WTC11 (cell line): ENCODE measurements at regions not wholly inside any gene's neighbourhood (a gene's known extent, or its start where the extent isn't known, plus 50 kb on each side); places are given as distances from the start of the nearest gene placed in this dataset.

Source experiments
- ATAC-seq: fragments of 200-7000 bp; cut with Tn5 transposase; 2 replicates; pipeline ENCODE4 v1.10.0; 2021; ENCODE audit warnings: mild to moderate bottlenecking, moderate library complexity
- CTCF ChIA-PET: fragments of 300-600 bp; sonication (Branson Sonifier 250); formaldehyde crosslinking; loops from one replicate; lab custom pipeline; 2021; ENCODE audit warnings: antibody characterized with exemption; lab: Charles Lee
- POLR2A ChIA-PET: fragments of 350-600 bp; sonication (Branson Sonifier 250); formaldehyde crosslinking; loops from one replicate; lab custom pipeline; 2021; ENCODE audit warnings: antibody characterized with exemption; lab: Charles Lee
- DNase-seq: peaks from one replicate; pipeline ENCODE4 v3.0.0; 2021; ENCODE audit warnings: low spot score
- H3K27ac Mint-ChIP-seq: 2 replicates; pipeline ENCODE4 v1.8.0; 2021; ENCODE audit warnings: mixed read lengths
- H3K27me3 Mint-ChIP-seq: 2 replicates; pipeline ENCODE4 v1.8.0; 2021; ENCODE audit warnings: low read depth, mild to moderate bottlenecking, moderate library complexity, mixed read lengths
- H3K36me3 Mint-ChIP-seq: 2 replicates; pipeline ENCODE4 v1.8.0; 2021; ENCODE audit warnings: mixed read lengths
- H3K4me1 Mint-ChIP-seq: 2 replicates; pipeline ENCODE4 v1.8.0; 2022; ENCODE audit warnings: mixed read lengths
- H3K4me3 Mint-ChIP-seq: 2 replicates; pipeline ENCODE4 v1.8.0; 2021; ENCODE audit warnings: mild to moderate bottlenecking, moderate library complexity, mixed read lengths
- H3K9me3 Mint-ChIP-seq: 2 replicates; pipeline ENCODE4 v1.8.0; 2021; ENCODE audit warnings: mixed read lengths
- CREB1 ChIP-seq: sonication (generic); formaldehyde crosslinking; IDR thresholded peaks from 2 replicates; pipeline ENCODE4 v1.8.0; 2023; ENCODE audit warnings: mild to moderate bottlenecking, missing genetic modification reagents
- ELF4 ChIP-seq: sonication (generic); formaldehyde crosslinking; IDR thresholded peaks from 2 replicates; pipeline ENCODE4 v1.8.1; 2022; ENCODE audit warnings: low read depth, mild to moderate bottlenecking, moderate library complexity, missing genetic modification reagents
- FOXK1 ChIP-seq: sonication (generic); formaldehyde crosslinking; IDR thresholded peaks from 2 replicates; pipeline ENCODE4 v1.8.0; 2022; ENCODE audit warnings: mild to moderate bottlenecking, moderate library complexity, missing genetic modification reagents
- FOXP1 ChIP-seq: sonication (generic); formaldehyde crosslinking; IDR thresholded peaks from 2 replicates; pipeline ENCODE4 v1.8.0; 2022; ENCODE audit warnings: missing genetic modification reagents, mild to moderate bottlenecking, moderate library complexity, borderline replicate concordance
- GRHL2 ChIP-seq: fragments of 250-450 bp; sonication (Bioruptor Pico); IDR thresholded peaks from 2 replicates; pipeline ENCODE4 v1.8.0; 2022; ENCODE audit warnings: mild to moderate bottlenecking, moderate library complexity; ENCODE audit not compliant: insufficient replicate concordance, severe bottlenecking
- HMGA2 ChIP-seq: fragments of 250-450 bp; sonication (Bioruptor Pico); IDR thresholded peaks from 2 replicates; pipeline ENCODE4 v1.4.0; 2021; ENCODE audit warnings: mild to moderate bottlenecking, moderate library complexity
- KAT7 ChIP-seq: sonication (generic); formaldehyde crosslinking; IDR thresholded peaks from 2 replicates; pipeline ENCODE4 v1.8.1; 2023; ENCODE audit warnings: missing genetic modification reagents, mild to moderate bottlenecking, borderline replicate concordance
- MYBL2 ChIP-seq: sonication (generic); formaldehyde crosslinking; IDR thresholded peaks from 2 replicates; pipeline ENCODE4 v1.8.1; 2023; ENCODE audit warnings: mild to moderate bottlenecking, moderate library complexity, missing genetic modification reagents
- NFE2L1 ChIP-seq: sonication (generic); formaldehyde crosslinking; IDR thresholded peaks from 2 replicates; pipeline ENCODE4 v1.8.1; 2023; ENCODE audit warnings: missing genetic modification reagents
- NFYB ChIP-seq: sonication (generic); formaldehyde crosslinking; conservative IDR thresholded peaks from 2 replicates; pipeline ENCODE4 v1.8.0; 2022; ENCODE audit warnings: low read depth, missing genetic modification reagents
- OVOL2 ChIP-seq: fragments of 250-450 bp; sonication (Bioruptor Pico); IDR thresholded peaks from 2 replicates; pipeline ENCODE4 v1.9.0; 2021; ENCODE audit warnings: mild to moderate bottlenecking, borderline replicate concordance
- RELA ChIP-seq: sonication (generic); formaldehyde crosslinking; IDR thresholded peaks from 2 replicates; pipeline ENCODE4 v1.8.1; 2022; ENCODE audit warnings: missing genetic modification reagents, mild to moderate bottlenecking, borderline replicate concordance
- RORB ChIP-seq: fragments of 250-450 bp; sonication (Bioruptor Pico); IDR thresholded peaks from 2 replicates; pipeline ENCODE4 v1.9.0; 2021; ENCODE audit warnings: mild to moderate bottlenecking
- SMAD3 ChIP-seq: sonication (generic); formaldehyde crosslinking; IDR thresholded peaks from 2 replicates; pipeline ENCODE4 v1.8.0; 2022; ENCODE audit warnings: missing genetic modification reagents, mild to moderate bottlenecking, borderline replicate concordance
- SP1 ChIP-seq: sonication (generic); formaldehyde crosslinking; conservative IDR thresholded peaks from 2 replicates; pipeline ENCODE4 v1.8.1; 2022; ENCODE audit warnings: missing genetic modification reagents
- TEAD4 ChIP-seq: sonication (generic); formaldehyde crosslinking; IDR thresholded peaks from 2 replicates; pipeline ENCODE4 v1.8.0; 2022; ENCODE audit warnings: mild to moderate bottlenecking, missing genetic modification reagents
- ZNF232 ChIP-seq: sonication (generic); formaldehyde crosslinking; IDR thresholded peaks from 2 replicates; pipeline ENCODE4 v1.8.0; 2022; ENCODE audit warnings: mild to moderate bottlenecking, missing genetic modification reagents
- ZNF263 ChIP-seq: sonication (generic); formaldehyde crosslinking; IDR thresholded peaks from 2 replicates; pipeline ENCODE4 v1.8.1; 2022; ENCODE audit warnings: low read depth, mild to moderate bottlenecking, moderate library complexity, missing genetic modification reagents
- ZNF396 ChIP-seq: fragments of 250-450 bp; sonication (Bioruptor Pico); IDR thresholded peaks from 2 replicates; pipeline ENCODE4 v1.8.0; 2021; ENCODE audit warnings: mild to moderate bottlenecking, moderate library complexity, borderline replicate concordance
- ZNF416 ChIP-seq: fragments of 250-450 bp; sonication (Bioruptor Pico); IDR thresholded peaks from 2 replicates; pipeline ENCODE4 v1.9.0; 2021; ENCODE audit warnings: mild to moderate bottlenecking, inconsistent platforms
- TF ChIP-seq, protein P1 (sequence below): sonication (generic); formaldehyde crosslinking; IDR thresholded peaks from 2 replicates; pipeline ENCODE4 v1.8.1; 2023; ENCODE audit warnings: mild to moderate bottlenecking, missing genetic modification reagents
- TF ChIP-seq, protein P2 (sequence below): fragments of 250-450 bp; sonication (Bioruptor Pico); IDR thresholded peaks from 2 replicates; pipeline ENCODE4 v1.9.0; 2021; ENCODE audit warnings: moderate library complexity, mild to moderate bottlenecking, inconsistent platforms, borderline replicate concordance
- TF ChIP-seq, protein P3 (sequence below): sonication (generic); formaldehyde crosslinking; IDR thresholded peaks from 2 replicates; pipeline ENCODE4 v1.8.1; 2023; ENCODE audit warnings: mild to moderate bottlenecking, missing genetic modification reagents
- TF ChIP-seq, protein P4 (sequence below): sonication (generic); formaldehyde crosslinking; IDR thresholded peaks from 2 replicates; pipeline ENCODE4 v1.8.0; 2022; ENCODE audit warnings: mild to moderate bottlenecking, missing genetic modification reagents
- TF ChIP-seq, protein P5 (sequence below): fragments of 250-450 bp; sonication (Bioruptor Pico); IDR thresholded peaks from 2 replicates; pipeline ENCODE4 v1.9.0; 2021; ENCODE audit warnings: mild to moderate bottlenecking
- TF ChIP-seq, protein P6 (sequence below): sonication (generic); formaldehyde crosslinking; IDR thresholded peaks from 2 replicates; pipeline ENCODE4 v1.8.1; 2022; ENCODE audit warnings: low read depth, missing genetic modification reagents, borderline replicate concordance

DNA sequence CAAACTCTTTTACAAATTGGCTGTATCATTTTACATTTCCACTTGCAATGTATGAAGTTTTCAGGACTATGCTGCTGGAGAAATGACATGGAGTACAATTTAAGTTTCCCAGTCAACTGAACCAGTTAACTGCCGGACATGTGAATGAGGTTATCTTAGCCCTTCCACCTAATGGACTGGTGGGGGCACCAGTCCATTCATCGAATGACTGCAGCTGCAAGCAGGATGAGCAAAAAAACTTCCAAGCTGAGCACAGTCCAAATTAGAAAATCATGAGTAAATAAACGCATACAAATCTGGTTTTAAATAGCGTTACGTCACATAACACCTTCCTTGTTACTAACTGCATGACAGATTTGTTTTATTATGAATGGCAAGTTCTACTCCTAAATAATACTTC is 1131.5 kb downstream of the PCDH18 start:
- Mint-ChIP-seq H3K27ac (no peak overlapping the region), H3K4me1 (no peaks in the 10 kb centered on the region), H3K4me3 (no peak overlapping the region), H3K36me3 (no peaks in the 10 kb centered on the region), H3K9me3 (peaks cover 6% of the 10 kb centered on the region), H3K27me3 (no peaks in the 10 kb centered on the region)
- TF ChIP-seq, protein P1, sequence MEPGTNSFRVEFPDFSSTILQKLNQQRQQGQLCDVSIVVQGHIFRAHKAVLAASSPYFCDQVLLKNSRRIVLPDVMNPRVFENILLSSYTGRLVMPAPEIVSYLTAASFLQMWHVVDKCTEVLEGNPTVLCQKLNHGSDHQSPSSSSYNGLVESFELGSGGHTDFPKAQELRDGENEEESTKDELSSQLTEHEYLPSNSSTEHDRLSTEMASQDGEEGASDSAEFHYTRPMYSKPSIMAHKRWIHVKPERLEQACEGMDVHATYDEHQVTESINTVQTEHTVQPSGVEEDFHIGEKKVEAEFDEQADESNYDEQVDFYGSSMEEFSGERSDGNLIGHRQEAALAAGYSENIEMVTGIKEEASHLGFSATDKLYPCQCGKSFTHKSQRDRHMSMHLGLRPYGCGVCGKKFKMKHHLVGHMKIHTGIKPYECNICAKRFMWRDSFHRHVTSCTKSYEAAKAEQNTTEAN, result no peak
- no peak for DNase-seq
- ChIA-PET CTCF (no interaction called here), POLR2A (no interaction called here)
- peak; percentile 71 for ATAC-seq

DNA sequence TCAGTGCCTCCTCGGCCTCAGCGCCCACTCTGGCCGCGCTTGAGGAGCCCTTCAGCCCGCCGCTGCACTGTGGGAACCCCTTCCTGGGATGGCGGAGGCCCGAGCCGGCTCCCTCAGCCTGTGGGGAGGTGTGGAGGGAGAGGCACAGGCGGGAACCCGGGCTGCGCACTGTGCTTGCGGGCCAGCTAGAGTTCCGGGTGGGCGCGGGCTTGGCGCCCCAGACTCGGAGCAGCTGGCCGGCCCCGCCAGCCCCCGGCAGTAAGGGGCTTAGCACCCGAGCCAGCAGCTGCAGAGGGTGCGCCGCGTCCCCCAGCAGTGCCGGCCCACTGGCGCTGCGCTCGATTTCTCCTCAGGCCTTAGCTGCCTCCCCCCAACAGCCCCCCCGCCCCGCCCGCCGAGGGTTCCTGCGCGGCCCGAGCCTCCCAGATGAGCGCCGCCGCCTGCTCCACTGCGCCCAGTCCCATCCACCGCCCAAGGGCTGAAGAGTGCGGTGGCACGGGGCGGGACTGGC is 1137.0 kb downstream of the PCDH18 start:
- DNase-seq (peak; percentile 15), ATAC-seq (peak; percentile 38)
- H3K27ac Mint-ChIP-seq, result no peak overlapping the region
- ChIA-PET CTCF (no interaction called here), POLR2A (no interaction called here)
- peaks cover 8% of the 10 kb centered on the region for H3K9me3 Mint-ChIP-seq
- peak overlapping the region; percentile 30; the same call in 1 of the 2 replicates for H3K4me3 Mint-ChIP-seq
- H3K36me3 Mint-ChIP-seq, result no peaks in the 10 kb centered on the region
- no peaks in the 10 kb centered on the region for H3K27me3 Mint-ChIP-seq
- TF ChIP-seq MYBL2 (CRISPR knock-in tag), result no peak
- TF ChIP-seq SMAD3 (CRISPR knock-in tag), result no peak
- no peak for TF ChIP-seq OVOL2 (CRISPR knock-in tag)
- no peak for TF ChIP-seq SP1 (CRISPR knock-in tag)
- no peak for TF ChIP-seq GRHL2 (CRISPR knock-in tag)
- no peak for TF ChIP-seq ZNF396 (CRISPR knock-in tag)
- no peak for TF ChIP-seq ZNF263 (CRISPR knock-in tag)
- TF ChIP-seq, protein P2, sequence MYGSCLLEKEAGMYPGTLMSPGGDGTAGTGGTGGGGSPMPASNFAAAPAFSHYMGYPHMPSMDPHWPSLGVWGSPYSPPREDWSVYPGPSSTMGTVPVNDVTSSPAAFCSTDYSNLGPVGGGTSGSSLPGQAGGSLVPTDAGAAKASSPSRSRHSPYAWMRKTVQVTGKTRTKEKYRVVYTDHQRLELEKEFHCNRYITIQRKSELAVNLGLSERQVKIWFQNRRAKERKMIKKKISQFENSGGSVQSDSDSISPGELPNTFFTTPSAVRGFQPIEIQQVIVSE (CRISPR knock-in tag), result no peak
- TF ChIP-seq, protein P3, sequence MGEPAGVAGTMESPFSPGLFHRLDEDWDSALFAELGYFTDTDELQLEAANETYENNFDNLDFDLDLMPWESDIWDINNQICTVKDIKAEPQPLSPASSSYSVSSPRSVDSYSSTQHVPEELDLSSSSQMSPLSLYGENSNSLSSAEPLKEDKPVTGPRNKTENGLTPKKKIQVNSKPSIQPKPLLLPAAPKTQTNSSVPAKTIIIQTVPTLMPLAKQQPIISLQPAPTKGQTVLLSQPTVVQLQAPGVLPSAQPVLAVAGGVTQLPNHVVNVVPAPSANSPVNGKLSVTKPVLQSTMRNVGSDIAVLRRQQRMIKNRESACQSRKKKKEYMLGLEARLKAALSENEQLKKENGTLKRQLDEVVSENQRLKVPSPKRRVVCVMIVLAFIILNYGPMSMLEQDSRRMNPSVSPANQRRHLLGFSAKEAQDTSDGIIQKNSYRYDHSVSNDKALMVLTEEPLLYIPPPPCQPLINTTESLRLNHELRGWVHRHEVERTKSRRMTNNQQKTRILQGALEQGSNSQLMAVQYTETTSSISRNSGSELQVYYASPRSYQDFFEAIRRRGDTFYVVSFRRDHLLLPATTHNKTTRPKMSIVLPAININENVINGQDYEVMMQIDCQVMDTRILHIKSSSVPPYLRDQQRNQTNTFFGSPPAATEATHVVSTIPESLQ (CRISPR knock-in tag), result no peak
- no peak for TF ChIP-seq TEAD4 (CRISPR knock-in tag)
- no peak for TF ChIP-seq ELF4 (CRISPR knock-in tag)
- TF ChIP-seq KAT7 (CRISPR knock-in tag), result no peak
- TF ChIP-seq ZNF232 (CRISPR knock-in tag), result no peak
- TF ChIP-seq FOXK1, result no peak
- TF ChIP-seq, protein P4, sequence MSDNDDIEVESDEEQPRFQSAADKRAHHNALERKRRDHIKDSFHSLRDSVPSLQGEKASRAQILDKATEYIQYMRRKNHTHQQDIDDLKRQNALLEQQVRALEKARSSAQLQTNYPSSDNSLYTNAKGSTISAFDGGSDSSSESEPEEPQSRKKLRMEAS (CRISPR knock-in tag), result no peak
- TF ChIP-seq RORB (CRISPR knock-in tag), result no peak
- TF ChIP-seq RELA (CRISPR knock-in tag), result no peak
- no peaks in the 10 kb centered on the region for H3K4me1 Mint-ChIP-seq

DNA sequence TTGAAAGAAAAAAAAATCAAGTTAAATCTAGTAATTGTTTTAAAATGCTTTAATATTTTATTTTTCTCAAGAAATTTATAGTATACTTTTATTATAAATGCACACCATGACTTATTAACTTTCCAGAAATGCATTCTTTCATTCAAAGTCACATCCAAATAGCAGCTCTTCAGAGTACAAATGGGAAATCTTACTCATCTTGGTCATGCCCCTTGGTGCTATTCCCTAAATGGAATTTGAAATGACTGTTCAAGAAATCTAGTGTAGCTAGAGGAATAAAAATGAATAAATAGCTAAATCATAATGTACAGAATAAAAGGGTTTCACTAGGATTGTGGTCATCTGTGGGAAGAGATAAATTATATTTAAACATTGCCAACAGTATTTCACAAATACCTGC is 1139.7 kb downstream of the PCDH18 start:
- Mint-ChIP-seq H3K27ac (no peak overlapping the region), H3K4me1 (no peaks in the 10 kb centered on the region), H3K36me3 (no peaks in the 10 kb centered on the region), H3K9me3 (peaks cover 8% of the 10 kb centered on the region), H3K4me3 (no peak overlapping the region), H3K27me3 (no peaks in the 10 kb centered on the region)
- DNase-seq, result no peak
- ChIA-PET CTCF (no interaction called here), POLR2A (no interaction called here)
- ATAC-seq, result no peak
- no peak for TF ChIP-seq ZNF396 (CRISPR knock-in tag)
- no peak for TF ChIP-seq NFYB
- no peak for TF ChIP-seq NFE2L1 (CRISPR knock-in tag)
- TF ChIP-seq, protein P5, sequence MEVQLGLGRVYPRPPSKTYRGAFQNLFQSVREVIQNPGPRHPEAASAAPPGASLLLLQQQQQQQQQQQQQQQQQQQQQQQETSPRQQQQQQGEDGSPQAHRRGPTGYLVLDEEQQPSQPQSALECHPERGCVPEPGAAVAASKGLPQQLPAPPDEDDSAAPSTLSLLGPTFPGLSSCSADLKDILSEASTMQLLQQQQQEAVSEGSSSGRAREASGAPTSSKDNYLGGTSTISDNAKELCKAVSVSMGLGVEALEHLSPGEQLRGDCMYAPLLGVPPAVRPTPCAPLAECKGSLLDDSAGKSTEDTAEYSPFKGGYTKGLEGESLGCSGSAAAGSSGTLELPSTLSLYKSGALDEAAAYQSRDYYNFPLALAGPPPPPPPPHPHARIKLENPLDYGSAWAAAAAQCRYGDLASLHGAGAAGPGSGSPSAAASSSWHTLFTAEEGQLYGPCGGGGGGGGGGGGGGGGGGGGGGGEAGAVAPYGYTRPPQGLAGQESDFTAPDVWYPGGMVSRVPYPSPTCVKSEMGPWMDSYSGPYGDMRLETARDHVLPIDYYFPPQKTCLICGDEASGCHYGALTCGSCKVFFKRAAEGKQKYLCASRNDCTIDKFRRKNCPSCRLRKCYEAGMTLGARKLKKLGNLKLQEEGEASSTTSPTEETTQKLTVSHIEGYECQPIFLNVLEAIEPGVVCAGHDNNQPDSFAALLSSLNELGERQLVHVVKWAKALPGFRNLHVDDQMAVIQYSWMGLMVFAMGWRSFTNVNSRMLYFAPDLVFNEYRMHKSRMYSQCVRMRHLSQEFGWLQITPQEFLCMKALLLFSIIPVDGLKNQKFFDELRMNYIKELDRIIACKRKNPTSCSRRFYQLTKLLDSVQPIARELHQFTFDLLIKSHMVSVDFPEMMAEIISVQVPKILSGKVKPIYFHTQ (CRISPR knock-in tag), result no peak
- no peak for TF ChIP-seq OVOL2 (CRISPR knock-in tag)
- no peak for TF ChIP-seq CREB1 (CRISPR knock-in tag)
- no peak for TF ChIP-seq HMGA2 (CRISPR knock-in tag)
- no peak for TF ChIP-seq ZNF416
- TF ChIP-seq FOXP1 (CRISPR knock-in tag), result no peak
- no peak for TF ChIP-seq RORB (CRISPR knock-in tag)
- TF ChIP-seq GRHL2 (CRISPR knock-in tag), result no peak
- TF ChIP-seq, protein P6, sequence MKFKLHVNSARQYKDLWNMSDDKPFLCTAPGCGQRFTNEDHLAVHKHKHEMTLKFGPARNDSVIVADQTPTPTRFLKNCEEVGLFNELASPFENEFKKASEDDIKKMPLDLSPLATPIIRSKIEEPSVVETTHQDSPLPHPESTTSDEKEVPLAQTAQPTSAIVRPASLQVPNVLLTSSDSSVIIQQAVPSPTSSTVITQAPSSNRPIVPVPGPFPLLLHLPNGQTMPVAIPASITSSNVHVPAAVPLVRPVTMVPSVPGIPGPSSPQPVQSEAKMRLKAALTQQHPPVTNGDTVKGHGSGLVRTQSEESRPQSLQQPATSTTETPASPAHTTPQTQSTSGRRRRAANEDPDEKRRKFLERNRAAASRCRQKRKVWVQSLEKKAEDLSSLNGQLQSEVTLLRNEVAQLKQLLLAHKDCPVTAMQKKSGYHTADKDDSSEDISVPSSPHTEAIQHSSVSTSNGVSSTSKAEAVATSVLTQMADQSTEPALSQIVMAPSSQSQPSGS, result no peak
